ENCODE measurements at regions not wholly inside any gene's neighbourhood (a gene's known extent, or its start where the extent isn't known, plus 50 kb on each side); places are given as distances from the start of the nearest gene placed in this dataset.

- DNase-seq = no peak
Observed at GRCh38 chr20:40589581-40589980, 99.5 kb downstream of the MAFB start.

DNA sequence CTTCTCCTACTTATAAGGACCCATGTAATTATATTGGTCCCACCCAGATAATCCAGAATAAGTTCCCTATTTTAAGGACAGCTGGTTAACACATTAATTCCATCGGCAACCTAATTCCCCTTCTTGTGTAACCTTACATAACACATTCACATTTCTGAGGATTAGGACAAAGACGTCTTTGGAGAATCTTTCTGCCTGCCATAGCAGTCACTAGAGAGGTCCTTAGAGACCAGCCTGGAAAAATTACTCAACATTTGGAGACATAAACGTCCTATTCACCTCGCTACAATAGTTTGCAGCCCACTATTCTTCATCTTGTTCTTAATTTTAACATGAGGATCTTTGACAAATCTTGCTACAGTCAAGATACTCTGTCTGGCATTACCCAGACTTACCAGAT lies 100.1 kb downstream of the MAFB start:
- no peak for DNase-seq

- no peak for DNase-seq
Observed at GRCh38 chr20:40587038-40587437, 102.0 kb downstream of the MAFB start.

- DNase-seq = no peak
Observed at GRCh38 chr20:40584130-40584809, 104.8 kb downstream of the MAFB start.

DNA sequence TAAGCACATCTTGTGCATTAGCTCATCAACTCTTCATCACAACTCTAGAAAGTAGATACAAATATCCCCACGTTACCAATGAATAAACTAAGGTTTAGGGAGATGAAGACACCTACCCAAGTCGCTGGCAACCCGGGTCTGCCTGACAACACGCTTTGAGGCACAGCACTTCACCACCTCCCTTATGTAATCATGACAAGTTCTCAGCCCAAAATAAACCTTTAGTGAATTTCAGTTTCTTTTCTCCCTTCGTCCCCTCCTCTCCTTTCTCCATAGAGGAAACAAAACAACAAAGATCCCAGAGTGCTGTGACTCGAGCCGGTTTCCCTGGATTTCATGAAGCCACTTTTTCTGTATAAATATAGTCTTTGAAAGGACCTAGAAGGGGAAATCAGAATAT lies 105.4 kb downstream of the MAFB start:
- no peak for DNase-seq

DNA sequence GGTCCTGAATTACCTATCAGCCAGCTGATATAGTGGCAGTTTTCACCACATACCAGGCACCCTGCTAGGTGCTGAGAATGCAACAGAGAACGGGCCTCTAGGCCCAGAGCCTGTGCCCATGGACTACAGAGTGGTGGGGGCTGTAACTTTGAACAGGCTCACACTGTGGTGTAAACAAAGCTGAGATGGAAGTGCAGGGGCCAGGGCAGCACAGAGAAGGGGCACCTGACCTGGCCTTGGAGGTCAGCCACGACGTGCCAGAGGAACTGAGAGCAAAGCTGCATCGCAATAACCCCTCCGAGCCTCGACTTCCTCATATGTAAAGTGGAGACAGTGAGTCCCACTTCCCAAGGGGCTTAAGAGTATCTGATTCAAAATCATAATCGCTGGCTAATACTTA lies 105.8 kb downstream of the MAFB start:
- no peak for DNase-seq

- DNase-seq = no peak
Observed at GRCh38 chr20:40582531-40582930, 106.5 kb downstream of the MAFB start.

- no peak for DNase-seq
Observed at GRCh38 chr20:40579701-40580100, 109.3 kb downstream of the MAFB start.

DNA sequence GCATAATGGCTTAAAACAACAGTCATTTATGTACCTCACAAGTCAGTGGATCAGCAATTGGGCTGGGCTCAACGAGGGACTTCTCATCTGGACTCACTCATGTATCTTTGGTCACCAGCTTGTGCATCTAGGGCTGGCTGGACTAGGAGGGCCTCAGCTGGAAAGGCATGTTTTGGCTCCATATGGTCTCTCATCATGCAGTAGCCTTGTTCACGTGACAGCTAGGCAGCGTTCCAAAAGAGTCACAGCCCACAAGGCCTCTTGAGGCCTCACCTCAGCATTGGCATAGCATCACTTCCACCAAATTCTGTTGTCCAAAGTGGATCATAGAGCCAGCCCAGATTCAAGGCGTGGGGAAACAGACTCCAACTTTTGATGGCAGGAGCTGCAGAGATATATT lies 110.1 kb downstream of the MAFB start:
- DNase-seq = peak; percentile 7

- DNase-seq = no peak
Observed at GRCh38 chr20:40575851-40576250, 113.2 kb downstream of the MAFB start.

GRCh38 chr20:40572251-40572650 lies 116.8 kb downstream of the MAFB start:
- no peak for DNase-seq

DNA sequence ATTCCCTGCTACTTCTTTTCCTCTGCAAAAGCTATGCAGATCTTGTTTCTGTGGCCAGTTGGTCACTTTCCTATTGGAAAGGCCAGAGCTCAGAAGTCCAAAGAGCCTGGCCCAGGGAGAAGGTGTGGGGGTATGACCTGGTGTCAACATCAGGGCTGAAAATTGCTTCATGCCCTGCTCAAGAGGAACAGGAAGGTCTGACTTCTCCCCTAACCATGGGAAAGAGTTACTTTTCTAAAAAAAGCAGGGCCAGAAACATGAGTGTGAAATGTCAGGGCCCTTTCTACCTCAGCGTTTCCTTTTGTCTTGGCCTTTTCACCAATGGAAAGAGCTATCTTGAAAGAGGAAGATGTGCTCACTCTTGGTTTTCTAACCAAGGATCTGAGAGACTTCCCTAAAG lies 117.4 kb downstream of the MAFB start:
- DNase-seq = no peak

- DNase-seq = no peak
Observed at GRCh38 chr20:40568200-40568599, 120.8 kb downstream of the MAFB start.

DNA sequence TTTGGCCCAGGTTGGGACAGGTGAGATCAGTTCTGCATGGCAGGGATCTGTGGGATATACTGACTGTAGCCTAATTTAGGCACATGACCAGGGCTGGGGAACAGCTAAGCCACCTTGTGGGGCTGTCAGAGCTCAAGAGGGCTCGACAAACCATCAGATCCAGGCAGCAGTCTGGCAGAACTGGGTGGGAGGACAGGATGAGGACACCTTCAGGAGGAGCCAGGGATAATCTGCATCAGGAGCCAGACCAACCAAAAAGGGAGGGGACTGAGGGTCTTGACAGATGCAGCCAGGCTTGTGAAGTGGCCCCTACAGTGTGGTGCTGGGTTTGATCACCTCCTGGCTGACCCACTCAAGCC lies 123.4 kb downstream of the MAFB start:
- DNase-seq = no peak

GRCh38 chr20:40565001-40565681 lies 123.9 kb downstream of the MAFB start:
- no peak for DNase-seq

DNA sequence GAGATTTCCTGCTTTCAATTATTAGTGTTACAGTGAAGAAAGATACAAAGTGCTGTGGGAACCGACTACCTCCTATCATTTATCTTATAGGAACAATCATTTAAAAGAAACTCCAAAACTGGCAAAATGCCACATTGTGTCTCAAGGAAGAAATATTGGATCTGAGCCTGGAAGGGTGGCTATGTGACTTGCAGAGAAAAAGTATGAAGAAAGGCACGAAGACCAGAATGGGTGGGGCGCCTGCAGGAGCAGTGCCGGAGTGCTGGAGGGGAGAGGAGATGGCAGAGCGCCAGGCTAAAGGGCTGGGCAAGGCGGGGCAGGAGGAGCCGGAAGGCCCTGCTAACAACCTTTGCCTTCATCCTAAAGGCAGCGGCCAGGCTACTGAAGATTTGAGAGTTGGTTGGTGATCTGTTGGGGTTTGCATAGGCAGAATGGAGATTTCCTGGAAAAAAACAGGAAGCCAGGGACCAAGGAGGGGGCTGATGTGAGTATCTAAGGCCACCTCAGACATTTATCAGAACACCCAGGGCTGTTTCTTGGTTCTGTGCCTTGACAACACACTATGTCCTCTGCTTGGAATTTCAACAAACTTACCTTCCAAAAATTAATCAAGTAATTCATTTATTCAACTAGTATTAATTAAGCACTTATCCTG lies 125.6 kb downstream of the MAFB start:
- DNase-seq = no peak

DNA sequence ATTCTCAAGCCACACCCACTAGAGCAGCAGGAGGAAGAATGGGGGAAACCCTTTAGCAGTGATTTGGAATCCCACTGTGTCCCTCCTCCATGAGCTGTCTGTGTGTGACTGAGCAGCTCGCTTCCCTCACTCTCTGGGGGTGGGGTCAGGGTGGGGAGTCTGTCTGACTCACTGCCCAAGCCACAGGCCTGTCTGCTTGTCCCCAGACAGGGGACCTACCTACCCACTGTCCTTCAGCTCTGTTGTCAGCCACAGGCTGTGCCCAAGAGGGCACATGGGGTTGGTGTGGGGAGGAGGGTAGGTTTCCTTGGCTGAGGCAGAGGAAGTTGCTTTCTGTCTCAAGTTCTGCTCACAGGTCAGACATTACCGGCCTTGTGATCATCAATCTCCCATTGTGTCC lies 127.0 kb downstream of the MAFB start:
- no peak for DNase-seq

GRCh38 chr20:40561187-40561586 lies 127.8 kb downstream of the MAFB start:
- no peak for DNase-seq

- DNase-seq = no peak
Observed at GRCh38 chr20:40558212-40558611, 130.8 kb downstream of the MAFB start.

DNA sequence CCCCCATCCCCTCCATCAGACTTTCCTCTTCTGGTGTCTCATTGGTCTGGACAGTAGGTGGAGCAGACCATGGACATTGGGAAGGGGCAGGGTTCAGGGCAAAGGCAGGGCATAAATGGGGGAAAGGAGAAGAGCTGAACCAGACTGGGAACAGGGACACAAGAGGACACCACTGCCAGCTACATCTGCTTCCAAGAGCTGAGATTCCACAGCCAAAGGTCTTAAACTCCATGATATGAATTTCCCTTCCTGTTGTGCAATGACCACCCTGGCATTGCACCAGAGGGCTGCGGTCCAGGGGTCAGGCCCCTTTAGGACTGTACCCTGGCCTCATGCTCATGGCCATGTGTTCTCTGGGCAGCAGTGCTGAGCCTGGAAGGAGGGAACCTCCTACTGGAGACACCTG lies 137.9 kb downstream of the MAFB start:
- DNase-seq = no peak

DNA sequence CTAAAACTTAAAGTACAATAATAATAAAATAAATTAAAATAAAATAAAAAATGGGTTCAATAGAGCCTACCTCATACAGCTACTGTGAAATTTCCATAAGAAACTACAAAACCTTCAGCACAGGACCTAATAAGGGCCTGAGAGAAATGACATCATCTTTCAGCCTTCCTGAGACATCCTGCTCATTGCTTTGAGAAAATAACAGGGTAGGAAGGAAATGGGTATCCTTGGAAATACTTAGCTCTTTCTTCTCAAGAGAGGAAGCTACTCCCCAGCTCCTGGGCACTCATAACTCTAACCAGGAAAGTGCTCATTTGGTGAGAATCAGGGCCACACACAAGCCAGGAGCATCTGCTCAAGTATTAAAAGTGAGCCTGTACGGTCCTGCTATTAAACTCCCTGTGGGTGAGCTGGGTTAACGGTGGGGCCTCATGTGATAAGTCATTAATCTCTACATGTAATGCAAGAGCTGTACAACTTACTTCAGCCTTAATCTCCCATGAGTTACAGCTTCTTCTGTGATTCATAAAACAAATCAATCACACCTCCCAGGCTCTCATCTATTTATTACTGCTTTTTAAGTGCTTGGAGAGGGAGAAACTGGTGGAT lies 141.4 kb downstream of the MAFB start:
- no peak for DNase-seq

DNA sequence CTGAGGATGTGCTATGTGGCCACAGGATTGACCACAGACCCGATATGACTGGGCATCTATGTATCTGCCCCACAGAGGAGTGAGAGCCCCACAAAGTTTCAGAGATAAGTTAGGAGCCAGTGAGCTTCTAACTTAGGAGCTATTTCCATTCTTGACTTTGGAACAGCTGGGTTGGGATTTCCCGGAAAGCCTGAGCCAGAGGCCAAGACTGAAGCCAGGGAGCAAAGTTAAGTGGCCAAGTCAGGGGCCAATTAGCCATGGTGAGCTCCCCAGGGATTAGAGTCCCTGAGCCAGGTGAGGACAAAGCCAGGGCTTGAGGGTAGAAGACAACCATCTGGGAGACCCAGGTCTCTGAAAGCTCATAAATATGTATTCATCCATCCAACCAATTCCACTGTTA lies 143.6 kb downstream of the MAFB start:
- no peak for DNase-seq

GRCh38 chr20:40542065-40542464 lies 147.0 kb downstream of the MAFB start:
- DNase-seq = no peak

GRCh38 chr20:40540166-40540565 lies 148.9 kb downstream of the MAFB start:
- DNase-seq = peak; percentile 10
